ENCODE measurements at regions not wholly inside any gene's neighbourhood (a gene's known extent, or its start where the extent isn't known, plus 50 kb on each side); places are given as distances from the start of the nearest gene placed in this dataset.

DNA sequence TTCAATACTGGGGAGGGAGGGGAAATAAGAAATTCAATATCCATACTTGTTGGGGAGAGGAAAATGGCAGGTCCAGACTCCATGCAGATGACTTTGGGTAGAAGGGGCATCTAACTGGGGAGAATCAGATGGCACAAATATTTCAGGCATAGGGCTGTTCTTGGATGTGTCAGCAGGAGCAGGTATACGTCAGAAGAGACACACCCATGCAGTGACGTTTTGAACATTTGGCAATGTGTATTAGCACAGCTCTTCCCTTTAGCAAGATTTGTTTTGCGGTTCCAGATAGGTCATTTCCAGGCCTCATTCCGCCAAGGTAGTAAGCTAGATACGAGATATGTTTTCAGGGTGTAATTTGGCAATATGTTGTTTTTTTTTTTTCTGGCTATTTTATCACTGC lies 187.2 kb upstream of the CDH10 start:
- TF ChIP-seq, protein P1, sequence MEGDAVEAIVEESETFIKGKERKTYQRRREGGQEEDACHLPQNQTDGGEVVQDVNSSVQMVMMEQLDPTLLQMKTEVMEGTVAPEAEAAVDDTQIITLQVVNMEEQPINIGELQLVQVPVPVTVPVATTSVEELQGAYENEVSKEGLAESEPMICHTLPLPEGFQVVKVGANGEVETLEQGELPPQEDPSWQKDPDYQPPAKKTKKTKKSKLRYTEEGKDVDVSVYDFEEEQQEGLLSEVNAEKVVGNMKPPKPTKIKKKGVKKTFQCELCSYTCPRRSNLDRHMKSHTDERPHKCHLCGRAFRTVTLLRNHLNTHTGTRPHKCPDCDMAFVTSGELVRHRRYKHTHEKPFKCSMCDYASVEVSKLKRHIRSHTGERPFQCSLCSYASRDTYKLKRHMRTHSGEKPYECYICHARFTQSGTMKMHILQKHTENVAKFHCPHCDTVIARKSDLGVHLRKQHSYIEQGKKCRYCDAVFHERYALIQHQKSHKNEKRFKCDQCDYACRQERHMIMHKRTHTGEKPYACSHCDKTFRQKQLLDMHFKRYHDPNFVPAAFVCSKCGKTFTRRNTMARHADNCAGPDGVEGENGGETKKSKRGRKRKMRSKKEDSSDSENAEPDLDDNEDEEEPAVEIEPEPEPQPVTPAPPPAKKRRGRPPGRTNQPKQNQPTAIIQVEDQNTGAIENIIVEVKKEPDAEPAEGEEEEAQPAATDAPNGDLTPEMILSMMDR (IDR thresholded peaks at IDR 0.05), result no peak

DNA sequence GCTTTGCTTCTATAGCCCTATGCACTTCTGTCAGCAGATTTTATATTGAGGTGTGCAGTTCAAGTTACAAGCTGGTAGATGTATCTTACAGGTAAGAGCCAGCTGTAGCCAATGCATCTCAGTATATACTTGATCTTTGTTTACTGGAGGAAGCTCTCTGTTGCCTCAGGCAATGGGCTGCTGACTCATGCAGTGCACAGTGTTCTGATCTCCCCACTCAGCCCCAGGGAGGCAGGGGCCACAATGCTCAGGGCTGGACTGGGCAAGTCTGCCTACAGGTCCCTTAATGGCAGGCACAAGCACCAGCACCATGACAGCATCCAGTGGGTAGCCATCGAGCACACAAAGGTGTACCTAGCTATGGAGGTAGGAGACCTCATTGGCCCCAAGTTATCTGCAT lies 178.8 kb upstream of the CDH10 start:
- TF ChIP-seq, protein P1 (IDR thresholded peaks at IDR 0.05), result no peak

DNA sequence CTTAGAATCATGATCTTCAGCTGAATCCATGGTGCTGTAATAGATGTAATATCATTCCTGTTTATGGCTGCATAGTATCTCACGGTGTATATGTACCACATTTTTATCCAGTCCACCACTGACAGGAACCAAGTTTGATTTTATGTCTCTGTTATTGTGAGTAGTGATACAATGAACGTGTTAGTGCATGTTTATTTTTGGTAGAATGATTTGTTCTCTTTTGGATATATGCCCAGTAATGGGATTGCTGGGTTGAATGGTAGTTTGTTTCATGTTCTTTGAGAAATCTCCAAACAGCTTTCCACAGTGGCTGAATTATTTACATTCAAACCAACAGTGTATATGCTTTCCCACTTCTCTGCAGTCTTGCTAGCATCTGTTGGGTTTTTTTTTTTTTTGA lies 175.1 kb upstream of the CDH10 start:
- TF ChIP-seq, protein P1 (IDR thresholded peaks at IDR 0.05), result no peak

DNA sequence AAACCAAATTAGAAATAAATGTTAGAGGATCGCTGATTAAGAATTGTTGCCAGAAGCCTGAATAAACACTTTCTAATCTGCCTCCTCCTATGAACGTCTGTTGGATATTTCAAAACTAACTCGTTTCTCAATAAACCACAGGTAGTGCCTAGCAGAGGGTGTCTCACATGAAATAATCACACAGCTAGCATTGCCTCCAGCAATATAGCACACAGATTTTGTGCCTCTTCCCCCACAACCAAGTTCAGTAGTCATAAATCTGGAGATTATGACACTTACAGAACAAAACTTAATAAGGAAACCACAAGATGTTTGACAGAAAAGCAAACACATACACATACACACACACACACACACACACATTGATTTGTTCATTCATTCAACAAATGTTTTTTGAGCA lies 173.2 kb upstream of the CDH10 start:
- TF ChIP-seq, protein P1 (IDR thresholded peaks at IDR 0.05), result no peak

DNA sequence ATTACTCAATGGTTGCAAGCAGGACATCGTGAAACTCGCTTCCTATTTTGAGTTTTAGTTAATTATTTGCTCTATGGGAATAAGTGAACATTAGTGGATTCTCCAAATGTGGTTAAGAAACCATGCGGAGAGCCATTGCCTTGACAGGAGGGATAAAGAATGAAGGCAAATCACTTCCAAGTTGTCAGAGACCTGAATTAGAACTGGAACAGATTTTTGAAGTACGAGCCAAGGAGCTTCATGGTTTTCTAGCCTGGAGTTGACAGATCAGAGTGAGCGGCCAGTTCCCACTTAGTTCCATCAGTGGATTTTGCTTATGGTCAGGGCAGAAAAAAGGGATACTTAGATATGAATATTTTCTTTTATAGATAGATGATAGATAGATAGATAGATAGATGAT lies 171.4 kb upstream of the CDH10 start:
- TF ChIP-seq, protein P1 (IDR thresholded peaks at IDR 0.05), result no peak

DNA sequence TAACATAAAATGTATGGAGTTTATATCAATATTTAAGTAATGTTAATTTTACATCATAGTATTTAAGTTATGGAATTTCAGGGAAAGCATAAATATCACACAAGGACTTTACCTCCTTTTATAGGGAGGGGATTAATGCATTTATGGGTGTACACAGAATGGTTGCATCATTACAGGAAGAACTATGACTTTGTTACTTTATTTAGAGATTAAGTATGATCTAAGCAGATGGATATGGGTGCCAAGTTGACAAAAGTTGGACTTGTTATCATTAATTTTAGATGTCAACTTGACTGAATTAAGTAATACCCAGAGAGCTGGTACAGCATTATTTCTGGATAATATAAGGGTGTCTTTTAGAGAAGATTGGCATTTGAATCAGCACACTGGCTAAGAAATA lies 160.5 kb upstream of the CDH10 start:
- TF ChIP-seq, protein P1 (IDR thresholded peaks at IDR 0.05), result no peak

DNA sequence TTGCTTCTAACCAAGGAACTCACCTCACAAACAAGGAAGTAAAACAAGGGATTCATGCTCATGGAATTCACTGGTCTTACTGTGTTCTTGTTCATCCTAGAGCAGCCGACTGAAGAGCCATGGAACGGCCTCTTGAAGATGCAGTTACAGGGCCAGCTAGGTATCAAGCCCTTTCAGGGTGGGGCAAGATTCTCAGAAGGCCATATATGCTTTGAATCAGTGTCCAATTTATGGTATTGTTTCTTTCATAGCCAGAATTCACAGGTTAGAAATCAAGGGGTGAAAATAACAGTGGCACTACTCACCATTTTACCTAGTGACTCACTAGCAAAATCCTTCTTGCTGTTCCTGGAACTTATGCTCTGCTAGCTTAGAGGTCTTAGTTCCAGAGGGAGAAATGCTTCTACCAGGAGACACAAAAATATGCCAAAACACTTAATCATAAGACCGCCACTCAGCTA lies 159.5 kb upstream of the CDH10 start:
- TF ChIP-seq, protein P1 (IDR thresholded peaks at IDR 0.05), result no peak

DNA sequence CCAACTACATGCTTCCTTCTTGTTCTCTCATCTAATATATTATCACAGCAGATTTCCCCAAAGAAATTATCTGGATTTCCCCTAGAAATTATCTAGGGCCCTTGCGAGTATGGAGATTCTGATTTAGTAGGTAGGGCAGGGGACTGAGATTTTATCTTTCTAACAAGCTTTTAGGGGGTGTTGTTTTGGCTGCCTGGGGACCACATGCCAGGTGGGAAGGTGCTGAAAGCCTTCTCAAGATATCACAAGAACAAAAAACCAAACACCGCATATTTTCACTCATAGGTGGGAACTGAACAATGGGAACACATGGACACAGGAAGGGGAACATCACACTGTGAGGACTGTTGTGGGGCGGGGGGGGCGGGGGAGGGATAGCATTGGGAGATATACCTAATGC lies 146.5 kb upstream of the CDH10 start:
- TF ChIP-seq, protein P1 (IDR thresholded peaks at IDR 0.05), result no peak

All from LNCAP (cell line).